ENCODE measurements at regions not wholly inside any gene's neighbourhood (a gene's known extent, or its start where the extent isn't known, plus 50 kb on each side); places are given as distances from the start of the nearest gene placed in this dataset.

GRCh38 chr4:146040623-146041022 lies 102.0 kb upstream of the ZNF827 start:
- CTCF ChIA-PET (ENCODE audit: partially characterized antibody): interaction anchor here (0.8 to 1.5 kb wide), 2 partner anchors 10 to 85 kb away, joined by 4 read pairs; no protein-coding TSS in a partner anchor
- 67% methylated on average over 1 of the region's 1 CpG; no CpG with 5 or more reads in 1 of the 2 experiments for WGBS, 2 experiments (ENCODE audit: extremely low coverage in 1 of 2, insufficient coverage in 1 of 2, insufficient read length in 1 of 2, insufficient replicate concordance in 2 of 2, low coverage in 1 of 2, low lambda C conversion rate in 2 of 2, missing lambda C conversion rate in 1 of 2)
- H3K4me3 ChIP-seq (ENCODE audit: extremely low read depth in 1 of 4, insufficient read depth in 2 of 4, low read depth in 3 of 4, low read length in 4 of 4): no peak overlapping the region
- TF ChIP-seq CHD7 (IDR thresholded peaks at IDR 0.05; ENCODE audit: insufficient replicate concordance, low read length): no peak

More at GRCh38 chr4:146040623-146041022, 102.0 kb upstream of the ZNF827 start:
- no peak overlapping the region for H3K4me2 ChIP-seq (ENCODE audit: insufficient read depth in 1 of 2, low read depth in 2 of 2, low read length in 2 of 2)
- H3K36me3 ChIP-seq (ENCODE audit: control insufficient read depth in 2 of 4, insufficient read depth in 4 of 4, low read length in 3 of 4): no peaks in the 10 kb centered on the region
- FAIRE-seq (no peak), DNase-seq (ENCODE audit: low read depth in 1 of 2, low spot score in 2 of 2) (no peak)
- H2AFZ ChIP-seq (ENCODE audit: low read length): 0 out of 2 replicates have a peak overlapping the region, but pooled peaks have one; percentile 72
- no peak overlapping the region for H3K14ac ChIP-seq (ENCODE audit: insufficient read length)
- H2BK15ac ChIP-seq (ENCODE audit: low read length): no peak overlapping the region
- H3K79me2 ChIP-seq (ENCODE audit: control insufficient read depth in 1 of 2, insufficient read depth in 2 of 2, low read length in 2 of 2): no peaks in the 10 kb centered on the region
- H3K18ac ChIP-seq (ENCODE audit: extremely low read depth, low read length): no peak overlapping the region
- POLR2A ChIA-PET (ENCODE audit: partially characterized antibody): no interaction called here
- no peak overlapping the region for H4K91ac ChIP-seq (replicated peaks; ENCODE audit: insufficient read length, low read length)
- no peak overlapping the region for H2AK5ac ChIP-seq (ENCODE audit: low read depth, low read length)
- no peaks in the 10 kb centered on the region for H3K79me1 ChIP-seq (ENCODE audit: low read depth, low read length)
- no peak overlapping the region for H3K9ac ChIP-seq (replicated peaks in 1 of 4; ENCODE audit: extremely low read depth in 1 of 4, low read depth in 3 of 4, low read length in 3 of 4)
- H2BK120ac ChIP-seq (replicated peaks; ENCODE audit: low read depth, low read length): no peak overlapping the region
- H3K27me3 ChIP-seq (replicated peaks in 1 of 4; ENCODE audit: control insufficient read depth in 3 of 4, extremely low read depth in 1 of 4, insufficient read depth in 3 of 4, low read length in 3 of 4): no peaks in the 10 kb centered on the region
- no peak overlapping the region for H2BK12ac ChIP-seq (ENCODE audit: low read depth, low read length)
- H3K9me3 ChIP-seq (ENCODE audit: insufficient read depth in 2 of 2, low read depth in 1 of 2, low read length in 1 of 2): no peaks in the 10 kb centered on the region
- no peak overlapping the region for H3K27ac ChIP-seq (ENCODE audit: low read depth, low read length)
- no peak overlapping the region for H3K56ac ChIP-seq (replicated peaks; ENCODE audit: insufficient read length, low read depth, low read length)
- no peaks in the 10 kb centered on the region for H3K4me1 ChIP-seq (replicated peaks in 1 of 4; ENCODE audit: control insufficient read depth in 3 of 4, insufficient read depth in 4 of 4, low read length in 3 of 4)
- no peak overlapping the region for H4K5ac ChIP-seq (ENCODE audit: insufficient read length, low read depth, low read length)
- H3K23me2 ChIP-seq (ENCODE audit: low read depth, low read length): no peaks in the 10 kb centered on the region
- H2BK20ac ChIP-seq (ENCODE audit: low read length): no peak overlapping the region
- H4K8ac ChIP-seq (ENCODE audit: extremely low read depth, insufficient read depth, low read length): no peak overlapping the region
- no peaks in the 10 kb centered on the region for H4K20me1 ChIP-seq (replicated peaks in 1 of 2; ENCODE audit: control insufficient read depth in 1 of 2, insufficient read depth in 2 of 2, low read length in 2 of 2)
- H3K23ac ChIP-seq (ENCODE audit: insufficient read length): no peak overlapping the region
- H3K4ac ChIP-seq (replicated peaks; ENCODE audit: insufficient read length, low read depth, low read length): no peak overlapping the region
- H2BK5ac ChIP-seq (ENCODE audit: low read depth, low read length): no peak overlapping the region

Data from H1 (cell line).